Left lung (tissue), 4 donors: ENCODE measurements at regions not wholly inside any gene's neighbourhood (a gene's known extent, or its start where the extent isn't known, plus 50 kb on each side); places are given as distances from the start of the nearest gene placed in this dataset.

Source experiments
- ATAC-seq: fragments of 200-7000 bp; cut with Tn5 transposase; one replicate; pipeline ENCODE4 v1.9.1; 2020; ENCODE audit warnings: moderate library complexity
- DNase-seq, 4 donors: peaks; one replicate each; pipeline ENCODE4 v3.0.0-alpha.2; 2013 to 2020
- H3K27ac ChIP-seq, 2 donors: fragments of 200-600 bp; sonication (generic) in 1 of 2; one replicate each; pipeline versions ENCODE4 v1.5.0 to v1.8.0; 2020 to 2021
- H3K27me3 ChIP-seq, 2 donors: fragments of 200-600 bp; sonication (generic) in 1 of 2; one replicate each; pipeline versions ENCODE4 v1.5.0 to v1.8.0; 2020 to 2021
- H3K36me3 ChIP-seq, 2 donors: fragments of 200-600 bp; sonication (generic) in 1 of 2; one replicate each; pipeline versions ENCODE4 v1.5.0 to v1.8.0; 2020 to 2021
- H3K4me1 ChIP-seq, 2 donors: fragments of 200-600 bp; one replicate each; pipeline ENCODE4 v1.8.0; 2021
- H3K4me3 ChIP-seq, 2 donors: fragments of 200-600 bp; sonication (generic) in 1 of 2; one replicate each; pipeline versions ENCODE4 v1.5.0 to v1.8.0; 2020 to 2021; ENCODE audit warnings: mild to moderate bottlenecking in 1 of 2
- H3K9me3 ChIP-seq, 2 donors: fragments of 200-600 bp; sonication (generic) in 1 of 2; one replicate each; pipeline versions ENCODE4 v1.5.0 to v1.8.0; 2020 to 2021
- intact Hi-C, 2 donors: fragments of 100-400 bp; cut with DNase I; formaldehyde crosslinking; loops; one replicate each; pipeline versions ENCODE4 v1.11.2 to v1.14.2; 2022
- TF ChIP-seq, protein P1 (sequence below), 2 donors: fragments of 200-600 bp; sonication (generic) in 1 of 2; IDR thresholded peaks; one replicate each; pipeline versions ENCODE4 v1.5.0 to v1.8.0; 2021; ENCODE audit warnings: antibody characterized with exemption in 2 of 2
- donor health status: DM: no; HTN: yes; CAD: no.
- donor health status: DM: no; HTN: no; CAD: no.

DNA sequence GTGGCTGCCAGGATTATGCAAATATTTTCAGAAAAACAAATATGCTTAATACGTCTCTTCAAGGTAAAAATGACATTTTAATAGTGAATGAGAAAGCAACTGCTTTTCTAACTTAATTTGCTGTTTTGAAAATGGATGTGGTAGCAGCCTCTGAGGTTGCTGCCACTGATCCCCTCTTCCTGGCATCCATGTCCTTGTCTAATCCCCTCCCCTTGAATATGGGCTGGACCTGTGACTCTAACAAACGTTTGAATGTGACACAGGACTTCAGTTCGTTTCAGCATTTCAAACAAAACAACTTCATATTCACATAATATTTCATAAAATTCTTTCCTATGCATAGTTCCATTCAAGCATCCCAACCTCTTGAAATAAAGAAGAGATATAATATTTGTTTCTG is 64.2 kb upstream of the SLC38A2 start:
- TF ChIP-seq, protein P1, sequence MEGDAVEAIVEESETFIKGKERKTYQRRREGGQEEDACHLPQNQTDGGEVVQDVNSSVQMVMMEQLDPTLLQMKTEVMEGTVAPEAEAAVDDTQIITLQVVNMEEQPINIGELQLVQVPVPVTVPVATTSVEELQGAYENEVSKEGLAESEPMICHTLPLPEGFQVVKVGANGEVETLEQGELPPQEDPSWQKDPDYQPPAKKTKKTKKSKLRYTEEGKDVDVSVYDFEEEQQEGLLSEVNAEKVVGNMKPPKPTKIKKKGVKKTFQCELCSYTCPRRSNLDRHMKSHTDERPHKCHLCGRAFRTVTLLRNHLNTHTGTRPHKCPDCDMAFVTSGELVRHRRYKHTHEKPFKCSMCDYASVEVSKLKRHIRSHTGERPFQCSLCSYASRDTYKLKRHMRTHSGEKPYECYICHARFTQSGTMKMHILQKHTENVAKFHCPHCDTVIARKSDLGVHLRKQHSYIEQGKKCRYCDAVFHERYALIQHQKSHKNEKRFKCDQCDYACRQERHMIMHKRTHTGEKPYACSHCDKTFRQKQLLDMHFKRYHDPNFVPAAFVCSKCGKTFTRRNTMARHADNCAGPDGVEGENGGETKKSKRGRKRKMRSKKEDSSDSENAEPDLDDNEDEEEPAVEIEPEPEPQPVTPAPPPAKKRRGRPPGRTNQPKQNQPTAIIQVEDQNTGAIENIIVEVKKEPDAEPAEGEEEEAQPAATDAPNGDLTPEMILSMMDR (IDR thresholded peaks at IDR 0.05), result no peak
- Histone ChIP-seq H3K27me3 (no peaks in the 10 kb centered on the region), H3K9me3 (no peaks in the 10 kb centered on the region), H3K36me3 (no peaks in the 10 kb centered on the region), H3K4me3 (no peak overlapping the region), H3K27ac (no peak overlapping the region), H3K4me1 (peaks cover 0 to 7% of the 10 kb centered on the region in 2 donors)
- no peak for DNase-seq
- intact Hi-C loops, result no loop called here
- no peak for ATAC-seq

DNA sequence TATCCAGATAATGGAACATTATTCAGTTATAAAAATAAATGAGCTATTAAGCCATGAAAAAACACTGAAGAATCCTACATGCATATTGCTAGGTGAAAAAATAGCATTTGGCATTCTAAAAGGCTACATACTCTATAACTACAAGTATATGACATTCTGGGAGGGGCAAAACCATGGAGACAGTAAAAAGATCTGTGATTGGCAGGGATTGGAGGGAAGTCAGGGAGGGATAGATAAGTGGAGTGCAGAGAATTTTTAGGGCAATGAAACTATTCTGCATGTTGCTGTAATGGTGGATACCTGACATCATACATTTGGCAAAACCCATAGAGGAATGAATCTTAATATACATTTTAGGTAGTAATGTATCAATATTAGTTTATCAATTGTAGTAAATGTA is 63.1 kb upstream of the SLC38A2 start:
- Histone ChIP-seq H3K36me3 (no peaks in the 10 kb centered on the region), H3K9me3 (no peaks in the 10 kb centered on the region), H3K27ac (no peak overlapping the region), H3K27me3 (no peaks in the 10 kb centered on the region), H3K4me3 (no peak overlapping the region), H3K4me1 (peaks cover 0 to 18% of the 10 kb centered on the region in 2 donors)
- ATAC-seq, result no peak
- no peak for DNase-seq
- TF ChIP-seq, protein P1 (IDR thresholded peaks at IDR 0.05), result no peak
- intact Hi-C loops, result no loop called here

DNA sequence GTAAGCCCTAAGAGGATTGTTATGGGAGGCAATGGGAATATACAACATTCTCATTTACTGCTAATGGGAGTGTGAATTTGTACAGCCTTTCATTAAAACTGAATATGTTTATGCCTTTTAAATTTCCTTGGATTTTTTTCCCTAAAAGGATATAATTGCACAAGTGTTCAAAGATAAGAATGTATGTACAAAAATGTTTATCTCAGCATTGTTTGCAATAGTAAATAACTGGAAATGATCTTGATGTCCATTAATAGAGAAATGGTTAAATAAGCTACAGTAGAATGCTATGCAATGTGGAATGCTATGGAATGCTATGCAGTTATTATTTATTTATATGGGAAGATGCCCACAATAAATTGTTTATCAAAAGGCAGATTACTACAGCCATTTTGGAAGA is 62.5 kb upstream of the SLC38A2 start:
- intact Hi-C loops, result no loop called here
- no peak for ATAC-seq
- Histone ChIP-seq H3K4me1 (peaks cover 0 to 24% of the 10 kb centered on the region in 2 donors), H3K27ac (no peak overlapping the region), H3K27me3 (no peaks in the 10 kb centered on the region), H3K36me3 (no peaks in the 10 kb centered on the region), H3K9me3 (no peaks in the 10 kb centered on the region), H3K4me3 (no peak overlapping the region)
- no peak for DNase-seq
- TF ChIP-seq, protein P1 (IDR thresholded peaks at IDR 0.05), result no peak

DNA sequence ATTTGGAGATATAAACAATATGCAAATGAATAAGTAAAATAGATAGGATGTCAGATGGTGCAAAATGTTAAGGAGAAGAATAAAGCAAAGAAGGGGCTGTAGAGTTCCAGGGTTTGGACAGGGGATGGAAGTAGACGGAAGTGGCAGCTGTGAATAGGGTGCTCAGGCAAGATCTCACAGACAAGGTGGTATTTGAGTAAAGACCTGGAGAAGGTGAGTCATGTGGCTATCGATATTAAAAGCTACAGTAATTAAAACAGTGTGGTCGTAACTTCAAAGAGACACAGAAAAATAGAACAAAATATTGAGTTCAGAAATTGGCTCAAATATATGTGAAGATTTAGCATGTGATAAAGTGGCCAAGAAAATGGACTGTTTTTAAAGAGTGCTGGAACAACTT is 61.3 kb upstream of the SLC38A2 start:
- intact Hi-C loops, result no loop called here
- Histone ChIP-seq H3K4me1 (peaks cover 0 to 31% of the 10 kb centered on the region in 2 donors), H3K9me3 (no peaks in the 10 kb centered on the region), H3K4me3 (no peak overlapping the region), H3K27me3 (no peaks in the 10 kb centered on the region), H3K27ac (no peak overlapping the region), H3K36me3 (no peaks in the 10 kb centered on the region)
- DNase-seq (no peak), ATAC-seq (no peak)
- TF ChIP-seq, protein P1 (IDR thresholded peaks at IDR 0.05), result no peak

DNA sequence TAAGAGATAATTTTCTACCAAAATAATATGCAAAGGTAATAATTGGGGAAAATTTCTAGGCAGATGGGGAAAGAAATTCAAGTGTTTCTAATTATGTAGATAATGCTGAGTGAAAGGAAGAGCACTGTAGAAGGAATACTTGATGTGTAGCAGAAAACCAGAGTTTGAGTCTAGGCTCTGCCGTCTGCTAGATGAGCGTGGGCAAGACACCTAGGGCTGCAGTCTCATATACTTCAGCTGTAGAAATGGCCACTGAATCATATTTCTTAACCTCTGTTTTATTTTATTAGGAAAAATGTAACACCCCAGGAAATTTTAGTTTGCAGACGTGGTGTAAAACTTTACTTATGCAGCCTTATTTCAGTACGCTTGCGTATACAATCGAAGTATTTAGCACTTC is 59.8 kb upstream of the SLC38A2 start:
- H3K9me3 ChIP-seq, result no peaks in the 10 kb centered on the region
- H3K4me1 ChIP-seq, result peaks cover 0 to 31% of the 10 kb centered on the region in 2 donors
- TF ChIP-seq, protein P1 (IDR thresholded peaks at IDR 0.05), result no peak
- no peaks in the 10 kb centered on the region for H3K27me3 ChIP-seq
- no peaks in the 10 kb centered on the region for H3K36me3 ChIP-seq
- peak overlapping the region; percentile 5 to 77 for H3K27ac ChIP-seq
- no peak for DNase-seq
- intact Hi-C loops, result no loop called here
- no peak for ATAC-seq
- H3K4me3 ChIP-seq, result no peak overlapping the region
